ENCODE measurements at regions not wholly inside any gene's neighbourhood (a gene's known extent, or its start where the extent isn't known, plus 50 kb on each side); places are given as distances from the start of the nearest gene placed in this dataset.
"Not testable (repeated sequence)": the region's sequence is repeated elsewhere in the genome, so short reads cannot be mapped to it uniquely, and the experiment has no call there.

- no peak for DNase-seq (ENCODE audit: low read depth)
Observed at GRCh38 chr13:80680786-80681366, 339.9 kb upstream of the SPRY2 start.

GRCh38 chr13:80679423-80679822 lies 338.5 kb upstream of the SPRY2 start:
- DNase-seq (ENCODE audit: low read depth) = no peak

- no peak for DNase-seq (ENCODE audit: low read depth)
Observed at GRCh38 chr13:80677227-80677626, 336.3 kb upstream of the SPRY2 start.

- DNase-seq (ENCODE audit: low read depth) = not testable (repeated sequence)
Observed at GRCh38 chr13:80675442-80675841, 334.5 kb upstream of the SPRY2 start.

GRCh38 chr13:80671773-80672172 lies 330.8 kb upstream of the SPRY2 start:
- DNase-seq (ENCODE audit: low read depth) = no peak

GRCh38 chr13:80669112-80669511 lies 328.2 kb upstream of the SPRY2 start:
- DNase-seq (ENCODE audit: low read depth) = no peak

- no peak for DNase-seq (ENCODE audit: low read depth)
Observed at GRCh38 chr13:80668452-80668851, 327.5 kb upstream of the SPRY2 start.

- DNase-seq (ENCODE audit: low read depth) = peak; percentile 31
Observed at GRCh38 chr13:80666782-80667552, 326.0 kb upstream of the SPRY2 start.

- DNase-seq (ENCODE audit: low read depth) = no peak
Observed at GRCh38 chr13:80665792-80666333, 324.9 kb upstream of the SPRY2 start.

- DNase-seq (ENCODE audit: low read depth) = no peak
Observed at GRCh38 chr13:80664950-80665349, 324.0 kb upstream of the SPRY2 start.

GRCh38 chr13:80663788-80664187 lies 322.9 kb upstream of the SPRY2 start:
- no peak for DNase-seq (ENCODE audit: low read depth)

GRCh38 chr13:80658705-80659104 lies 317.8 kb upstream of the SPRY2 start:
- no peak for DNase-seq (ENCODE audit: low read depth)

- DNase-seq (ENCODE audit: low read depth) = no peak
Observed at GRCh38 chr13:80656512-80656904, 315.6 kb upstream of the SPRY2 start.

GRCh38 chr13:80655778-80656511 lies 315.0 kb upstream of the SPRY2 start:
- DNase-seq (ENCODE audit: low read depth) = no peak

- DNase-seq (ENCODE audit: low read depth) = no peak
Observed at GRCh38 chr13:80654638-80655249, 313.8 kb upstream of the SPRY2 start.

GRCh38 chr13:80649274-80649673 lies 308.3 kb upstream of the SPRY2 start:
- DNase-seq (ENCODE audit: low read depth) = no peak

- DNase-seq (ENCODE audit: low read depth) = no peak
Observed at GRCh38 chr13:80642641-80643040, 301.7 kb upstream of the SPRY2 start.

GRCh38 chr13:80633251-80633650 lies 292.3 kb upstream of the SPRY2 start:
- DNase-seq (ENCODE audit: low read depth) = no peak

GRCh38 chr13:80630685-80631121 lies 289.8 kb upstream of the SPRY2 start:
- no peak for DNase-seq (ENCODE audit: low read depth)

- DNase-seq (ENCODE audit: low read depth) = no peak
Observed at GRCh38 chr13:80618781-80619180, 277.9 kb upstream of the SPRY2 start.

- DNase-seq (ENCODE audit: low read depth) = no peak
Observed at GRCh38 chr13:80612804-80613203, 271.9 kb upstream of the SPRY2 start.

- DNase-seq (ENCODE audit: low read depth) = no peak
Observed at GRCh38 chr13:80611310-80611709, 270.4 kb upstream of the SPRY2 start.

Data from forelimb muscle (tissue), 1 donor.